ENCODE measurements at regions not wholly inside any gene's neighbourhood (a gene's known extent, or its start where the extent isn't known, plus 50 kb on each side); places are given as distances from the start of the nearest gene placed in this dataset.

GRCh38 chr2:64787698-64788097, 134.0 kb upstream of the SERTAD2 start:
- no peak for DNase-seq
- Histone ChIP-seq H3K27me3 (ENCODE audit: insufficient read depth, low read depth, severe bottlenecking) (no peaks in the 10 kb centered on the region), H3K27ac (no peak overlapping the region), H3K36me3 (no peaks in the 10 kb centered on the region), H3K9me3 (ENCODE audit: severe bottlenecking) (peaks cover under 1% of the 10 kb centered on the region), H3K4me3 (ENCODE audit: low read depth, low read length) (no peak overlapping the region)
- no peak for TF ChIP-seq CTCF (IDR thresholded peaks at IDR 0.05; ENCODE audit: low read depth, low read length)

GRCh38 chr2:64789466-64790320, 136.0 kb upstream of the SERTAD2 start:
- no peaks in the 10 kb centered on the region for H3K27me3 ChIP-seq (ENCODE audit: insufficient read depth, low read depth, severe bottlenecking)
- no peak overlapping the region for H3K27ac ChIP-seq
- H3K9me3 ChIP-seq (ENCODE audit: severe bottlenecking), result no peaks in the 10 kb centered on the region
- TF ChIP-seq CTCF (IDR thresholded peaks at IDR 0.05; ENCODE audit: low read depth, low read length), result no peak
- H3K36me3 ChIP-seq, result no peaks in the 10 kb centered on the region
- no peak for DNase-seq
- H3K4me3 ChIP-seq (ENCODE audit: low read depth, low read length), result no peak overlapping the region

- DNase-seq, result peak; percentile 22
- H3K27me3 ChIP-seq (ENCODE audit: insufficient read depth, low read depth, severe bottlenecking), result no peaks in the 10 kb centered on the region
- no peaks in the 10 kb centered on the region for H3K36me3 ChIP-seq
- peak; percentile 59 for TF ChIP-seq CTCF (IDR thresholded peaks at IDR 0.05; ENCODE audit: low read depth, low read length)
- H3K9me3 ChIP-seq (ENCODE audit: severe bottlenecking), result no peaks in the 10 kb centered on the region
- H3K4me3 ChIP-seq (ENCODE audit: low read depth, low read length), result no peak overlapping the region
- no peak overlapping the region for H3K27ac ChIP-seq
These were observed 138.6 kb upstream of the SERTAD2 start for GRCh38 chr2:64792300-64792699.

GRCh38 chr2:64792995-64793639, 139.4 kb upstream of the SERTAD2 start:
- Histone ChIP-seq H3K27ac (no peak overlapping the region), H3K36me3 (no peaks in the 10 kb centered on the region), H3K9me3 (ENCODE audit: severe bottlenecking) (no peaks in the 10 kb centered on the region), H3K4me3 (ENCODE audit: low read depth, low read length) (no peak overlapping the region), H3K27me3 (ENCODE audit: insufficient read depth, low read depth, severe bottlenecking) (no peaks in the 10 kb centered on the region)
- no peak for TF ChIP-seq CTCF (IDR thresholded peaks at IDR 0.05; ENCODE audit: low read depth, low read length)
- no peak for DNase-seq

- Histone ChIP-seq H3K9me3 (ENCODE audit: severe bottlenecking) (no peaks in the 10 kb centered on the region), H3K27me3 (ENCODE audit: insufficient read depth, low read depth, severe bottlenecking) (no peaks in the 10 kb centered on the region), H3K4me3 (ENCODE audit: low read depth, low read length) (no peak overlapping the region), H3K36me3 (no peaks in the 10 kb centered on the region), H3K27ac (no peak overlapping the region)
- DNase-seq, result no peak
- no peak for TF ChIP-seq CTCF (IDR thresholded peaks at IDR 0.05; ENCODE audit: low read depth, low read length)
These were observed 140.0 kb upstream of the SERTAD2 start for GRCh38 chr2:64793701-64794100.

All from WERI-Rb-1 (cell line).